Gastroesophageal sphincter (tissue), 4 donors: ENCODE measurements at regions not wholly inside any gene's neighbourhood (a gene's known extent, or its start where the extent isn't known, plus 50 kb on each side); places are given as distances from the start of the nearest gene placed in this dataset.

Experiments used
- ATAC-seq: fragments of 150-250 bp; one replicate; pipeline ENCODE4 v1.9.1; 2016; ENCODE audit warnings: mild to moderate bottlenecking, moderate library complexity
- H3K27ac ChIP-seq, 4 donors: fragments of 200-600 bp; sonication (generic) in 3 of 4; 1 replicate in 3 of 4; 2 replicates in 1 of 4; pipeline ENCODE4 v1.5.1; 2016 to 2019
- H3K27me3 ChIP-seq: fragments of 200-600 bp; sonication (generic); one replicate; pipeline ENCODE4 v1.5.1; 2019
- H3K36me3 ChIP-seq, 2 donors: fragments of 200-600 bp; sonication (generic); one replicate each; pipeline ENCODE4 v1.5.1; 2019; ENCODE audit warnings: control low read depth in 1 of 2
- H3K4me1 ChIP-seq, 3 donors: fragments of 200-600 bp; sonication (generic); 1 replicate in 2 of 3; 2 replicates in 1 of 3; pipeline ENCODE4 v1.5.1; 2016 to 2019; ENCODE audit warnings: control low read depth in 2 of 3
- H3K4me3 ChIP-seq, 2 donors: fragments of 200-600 bp; sonication (generic); one replicate each; pipeline ENCODE4 v1.5.1; 2019; ENCODE audit warnings: mild to moderate bottlenecking in 1 of 2, moderate library complexity in 1 of 2
- H3K9me3 ChIP-seq, 3 donors: fragments of 200-600 bp; sonication (generic); one replicate each; pipeline ENCODE4 v1.5.1; 2017 to 2019; ENCODE audit warnings: control low read depth in 2 of 3
- CTCF ChIP-seq, 4 experiments: fragments of 200-600 bp in 2 of 4; fragments of 450-650 bp in 2 of 4; sonication (generic) in 1 of 4; IDR thresholded peaks; one replicate each; pipeline ENCODE4 v1.5.1; 2017 to 2019; ENCODE audit warnings: antibody characterized with exemption in 4 of 4, mild to moderate bottlenecking in 2 of 4, moderate library complexity in 2 of 4
- EP300 ChIP-seq: sonication (generic); formaldehyde crosslinking; IDR thresholded peaks from one replicate; pipeline ENCODE4 v1.6.1; 2017; ENCODE audit warnings: antibody characterized with exemption, mild to moderate bottlenecking
- POLR2A ChIP-seq, 2 donors: fragments of 450-650 bp; IDR thresholded peaks; one replicate each; pipeline ENCODE4 v1.6.1; 2017; ENCODE audit warnings: antibody characterized with exemption in 2 of 2, mild to moderate bottlenecking in 2 of 2, moderate library complexity in 1 of 2
- POLR2AphosphoS5 ChIP-seq: sonication (generic); formaldehyde crosslinking; IDR thresholded peaks from one replicate; pipeline ENCODE4 v1.6.1; 2017; ENCODE audit warnings: antibody characterized with exemption
- WGBS, 2 donors: methylation state at CpG; one replicate each; pipeline ENCODE4 v1.1.5; 2018; ENCODE audit warnings: low coverage in 1 of 2; 5-methylcytosine and 5-hydroxymethylcytosine counted together

- no peak for ATAC-seq
- TF ChIP-seq CTCF (IDR thresholded peaks at IDR 0.05) (no peak), POLR2AphosphoS5 (no peak), EP300 (no peak), POLR2A (IDR thresholded peaks at IDR 0.05) (no peak)
- Histone ChIP-seq H3K4me3 (no peak overlapping the region), H3K4me1 (peaks cover 0 to 12% (median 0%) of the 10 kb centered on the region in 3 donors), H3K9me3 (no peaks in the 10 kb centered on the region), H3K27me3 (peaks cover 100% of the 10 kb centered on the region), H3K27ac (no peak overlapping the region), H3K36me3 (no peaks in the 10 kb centered on the region)
- no CpG with 5 or more reads among the region's 22 CpGs for WGBS, 2 donors
Observed at GRCh38 chr4:3868211-3869173, 102.3 kb downstream of the ADRA2C start.

- Histone ChIP-seq H3K36me3 (no peaks in the 10 kb centered on the region), H3K27me3 (peaks cover 100% of the 10 kb centered on the region), H3K9me3 (no peaks in the 10 kb centered on the region), H3K4me3 (no peak overlapping the region), H3K4me1 (peaks cover 0 to 12% (median 0%) of the 10 kb centered on the region in 3 donors), H3K27ac (no peak overlapping the region)
- no peak for ATAC-seq
- 79 to 80% methylated on average over 3 to 5 of the region's 7 CpGs for WGBS, 2 donors
- TF ChIP-seq CTCF (IDR thresholded peaks at IDR 0.05) (no peak), POLR2A (IDR thresholded peaks at IDR 0.05) (no peak), EP300 (no peak), POLR2AphosphoS5 (no peak)
Observed at GRCh38 chr4:3869174-3869572, 103.0 kb downstream of the ADRA2C start.

GRCh38 chr4:3869661-3870566 is 103.7 kb downstream of the ADRA2C start:
- Histone ChIP-seq H3K36me3 (no peaks in the 10 kb centered on the region), H3K27ac (no peak overlapping the region), H3K4me3 (no peak overlapping the region), H3K9me3 (no peaks in the 10 kb centered on the region), H3K27me3 (peaks cover 100% of the 10 kb centered on the region), H3K4me1 (peaks cover 0 to 12% (median 0%) of the 10 kb centered on the region in 3 donors)
- ATAC-seq = no peak
- WGBS, 2 donors = 64 to 67% methylated on average over 3 to 10 of the region's 22 CpGs
- TF ChIP-seq CTCF (IDR thresholded peaks at IDR 0.05) (no peak), POLR2AphosphoS5 (no peak), POLR2A (IDR thresholded peaks at IDR 0.05) (no peak), EP300 (no peak)

- H3K27me3 ChIP-seq = peaks cover 100% of the 10 kb centered on the region
- H3K4me3 ChIP-seq = no peak overlapping the region
- no peak overlapping the region for H3K27ac ChIP-seq
- H3K9me3 ChIP-seq = no peaks in the 10 kb centered on the region
- no peak for ATAC-seq
- no peaks in the 10 kb centered on the region for H3K36me3 ChIP-seq
- 68% methylated on average over 2 of the region's 9 CpGs; no CpG with 5 or more reads in 1 of the 2 donors for WGBS, 2 donors
- no peak for TF ChIP-seq POLR2A (IDR thresholded peaks at IDR 0.05)
- TF ChIP-seq POLR2AphosphoS5 = no peak
- no peak for TF ChIP-seq EP300
- no peak for TF ChIP-seq CTCF (IDR thresholded peaks at IDR 0.05)
- H3K4me1 ChIP-seq = peaks cover 0 to 12% (median 0%) of the 10 kb centered on the region in 3 donors
Observed at GRCh38 chr4:3870567-3870962, 104.4 kb downstream of the ADRA2C start.
